ENCODE measurements at regions not wholly inside any gene's neighbourhood (a gene's known extent, or its start where the extent isn't known, plus 50 kb on each side); places are given as distances from the start of the nearest gene placed in this dataset.

- TF ChIP-seq MAX (IDR thresholded peaks at IDR 0.05; ENCODE audit: low read depth) (no peak), POLR2AphosphoS5 (IDR thresholded peaks at IDR 0.05; ENCODE audit: low read depth, low read length) (no peak), CTCF (IDR thresholded peaks at IDR 0.05) (no peak), SMC3 (IDR thresholded peaks at IDR 0.05; ENCODE audit: low read depth, low read length) (no peak), YY1 (IDR thresholded peaks at IDR 0.05; ENCODE audit: low read depth) (no peak)
Observed at GRCh38 chr5:27093279-27093678, 54.9 kb upstream of the CDH9 start.

Data from SK-N-SH (cell line).